Lower leg skin (tissue), 3 donors: ENCODE measurements at regions not wholly inside any gene's neighbourhood (a gene's known extent, or its start where the extent isn't known, plus 50 kb on each side); places are given as distances from the start of the nearest gene placed in this dataset.

Experiments used
- POLR2A ChIP-seq, 2 donors: fragments of 450-650 bp; IDR thresholded peaks; one replicate each; pipeline ENCODE4 v1.6.1; 2016 to 2017; ENCODE audit warnings: antibody characterized with exemption in 2 of 2, mild to moderate bottlenecking in 1 of 2, moderate library complexity in 1 of 2
- TF ChIP-seq, protein P1 (sequence below), 3 donors: fragments of 450-650 bp; IDR thresholded peaks; one replicate each; pipeline ENCODE4 v1.5.1; 2016; ENCODE audit warnings: antibody characterized with exemption in 3 of 3, mild to moderate bottlenecking in 3 of 3, moderate library complexity in 2 of 3

- TF ChIP-seq, protein P1, sequence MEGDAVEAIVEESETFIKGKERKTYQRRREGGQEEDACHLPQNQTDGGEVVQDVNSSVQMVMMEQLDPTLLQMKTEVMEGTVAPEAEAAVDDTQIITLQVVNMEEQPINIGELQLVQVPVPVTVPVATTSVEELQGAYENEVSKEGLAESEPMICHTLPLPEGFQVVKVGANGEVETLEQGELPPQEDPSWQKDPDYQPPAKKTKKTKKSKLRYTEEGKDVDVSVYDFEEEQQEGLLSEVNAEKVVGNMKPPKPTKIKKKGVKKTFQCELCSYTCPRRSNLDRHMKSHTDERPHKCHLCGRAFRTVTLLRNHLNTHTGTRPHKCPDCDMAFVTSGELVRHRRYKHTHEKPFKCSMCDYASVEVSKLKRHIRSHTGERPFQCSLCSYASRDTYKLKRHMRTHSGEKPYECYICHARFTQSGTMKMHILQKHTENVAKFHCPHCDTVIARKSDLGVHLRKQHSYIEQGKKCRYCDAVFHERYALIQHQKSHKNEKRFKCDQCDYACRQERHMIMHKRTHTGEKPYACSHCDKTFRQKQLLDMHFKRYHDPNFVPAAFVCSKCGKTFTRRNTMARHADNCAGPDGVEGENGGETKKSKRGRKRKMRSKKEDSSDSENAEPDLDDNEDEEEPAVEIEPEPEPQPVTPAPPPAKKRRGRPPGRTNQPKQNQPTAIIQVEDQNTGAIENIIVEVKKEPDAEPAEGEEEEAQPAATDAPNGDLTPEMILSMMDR (IDR thresholded peaks at IDR 0.05) = no peak
- no peak for TF ChIP-seq POLR2A (IDR thresholded peaks at IDR 0.05)
Measured at GRCh38 chr5:92635001-92635461, 946.0 kb downstream of the NR2F1-AS1 start.
